ENCODE measurements at regions not wholly inside any gene's neighbourhood (a gene's known extent, or its start where the extent isn't known, plus 50 kb on each side); places are given as distances from the start of the nearest gene placed in this dataset.

DNA sequence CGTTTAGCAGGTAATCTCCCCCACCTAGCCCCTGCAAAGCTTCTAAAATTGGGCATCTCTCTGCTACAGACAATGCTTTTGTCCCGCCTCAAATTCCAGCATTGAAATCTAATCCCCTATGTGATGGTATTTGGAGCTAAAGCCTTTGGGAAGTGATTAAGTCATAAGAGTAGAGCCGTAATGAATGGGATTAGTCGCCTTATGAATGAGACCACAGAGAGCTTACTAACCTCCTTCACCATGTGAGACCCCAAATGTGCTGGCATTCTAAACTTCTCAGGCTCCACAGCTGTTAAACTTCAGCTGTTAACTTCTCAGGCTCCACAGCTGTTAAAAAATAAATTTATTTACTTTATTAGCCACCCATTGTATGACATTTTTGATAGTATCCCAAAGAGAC, 374.2 kb upstream of the BCHE start (continued):
- TF ChIP-seq, protein P1, sequence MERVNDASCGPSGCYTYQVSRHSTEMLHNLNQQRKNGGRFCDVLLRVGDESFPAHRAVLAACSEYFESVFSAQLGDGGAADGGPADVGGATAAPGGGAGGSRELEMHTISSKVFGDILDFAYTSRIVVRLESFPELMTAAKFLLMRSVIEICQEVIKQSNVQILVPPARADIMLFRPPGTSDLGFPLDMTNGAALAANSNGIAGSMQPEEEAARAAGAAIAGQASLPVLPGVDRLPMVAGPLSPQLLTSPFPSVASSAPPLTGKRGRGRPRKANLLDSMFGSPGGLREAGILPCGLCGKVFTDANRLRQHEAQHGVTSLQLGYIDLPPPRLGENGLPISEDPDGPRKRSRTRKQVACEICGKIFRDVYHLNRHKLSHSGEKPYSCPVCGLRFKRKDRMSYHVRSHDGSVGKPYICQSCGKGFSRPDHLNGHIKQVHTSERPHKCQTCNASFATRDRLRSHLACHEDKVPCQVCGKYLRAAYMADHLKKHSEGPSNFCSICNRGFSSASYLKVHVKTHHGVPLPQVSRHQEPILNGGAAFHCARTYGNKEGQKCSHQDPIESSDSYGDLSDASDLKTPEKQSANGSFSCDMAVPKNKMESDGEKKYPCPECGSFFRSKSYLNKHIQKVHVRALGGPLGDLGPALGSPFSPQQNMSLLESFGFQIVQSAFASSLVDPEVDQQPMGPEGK (CRISPR knock-in tag; IDR thresholded peaks at IDR 0.05), result no peak
- TF ChIP-seq JUND (CRISPR knock-in tag; IDR thresholded peaks at IDR 0.05), result no peak

DNA sequence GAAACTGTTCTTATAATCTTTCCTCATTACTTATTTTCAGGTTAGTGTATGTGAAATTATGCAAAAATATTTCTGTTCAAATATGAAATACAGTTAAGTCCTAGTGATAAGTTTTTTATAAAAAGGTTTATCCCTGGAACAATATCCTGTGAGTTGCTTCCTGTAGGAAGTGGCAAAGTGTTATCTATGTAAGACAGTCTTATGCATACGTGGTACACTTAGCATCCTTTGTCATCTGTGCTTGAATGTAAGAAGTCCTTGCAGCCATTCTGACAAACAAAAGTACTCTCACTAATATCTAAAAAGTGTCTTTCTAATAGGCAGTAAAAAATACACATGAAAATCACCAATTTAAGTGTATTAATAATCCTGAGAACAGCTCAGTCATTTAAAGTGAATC, 372.5 kb upstream of the BCHE start:
- no peak overlapping the region for H2AFZ ChIP-seq (ENCODE audit: low read length)
- H3K27ac ChIP-seq (ENCODE audit: extremely low read length, insufficient read depth, low read length), result no peak overlapping the region
- no peak overlapping the region for H3K4me3 ChIP-seq (replicated peaks in 1 of 3; ENCODE audit: insufficient read depth in 1 of 3, low read depth in 2 of 3, low read length in 3 of 3)
- no TSS peak for BruUV-seq (replicated peaks)
- intact Hi-C loops (cut with micrococcal nuclease; ENCODE audit: unreplicated experiment) (no loop called here), in situ Hi-C loops (cut with HindIII; ENCODE audit: extremely low pct_ligation_motif_present, low pct_unique_long_range_greater_than_20kb) (no loop called here)
- DNase-seq (ENCODE audit: low spot score), result no peak
- no peaks in the 10 kb centered on the region for H3K9me3 ChIP-seq (ENCODE audit: low read length)
- no peak overlapping the region for H3K9ac ChIP-seq (ENCODE audit: insufficient read depth, low read depth, low read length)
- no peak for ATAC-seq
- H4K20me1 ChIP-seq (ENCODE audit: insufficient read depth, low read length), result no peaks in the 10 kb centered on the region
- 3% methylated on average over 1 of the region's 1 CpG for WGBS (ENCODE audit: low lambda C conversion rate)
- peaks cover 5% of the 10 kb centered on the region; the same call in 1 of the 2 replicates for H3K4me1 ChIP-seq (ENCODE audit: insufficient read depth, low read length)
- no peaks in the 10 kb centered on the region for H3K36me3 ChIP-seq (replicated peaks in 1 of 2; ENCODE audit: control insufficient read depth in 1 of 2, insufficient read depth in 2 of 2, low read length in 2 of 2)
- TF ChIP-seq, protein P2, sequence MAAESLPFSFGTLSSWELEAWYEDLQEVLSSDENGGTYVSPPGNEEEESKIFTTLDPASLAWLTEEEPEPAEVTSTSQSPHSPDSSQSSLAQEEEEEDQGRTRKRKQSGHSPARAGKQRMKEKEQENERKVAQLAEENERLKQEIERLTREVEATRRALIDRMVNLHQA (CRISPR knock-in tag; IDR thresholded peaks at IDR 0.05), result no peak
- TF ChIP-seq ZNF747 (CRISPR knock-in tag; IDR thresholded peaks at IDR 0.05; ENCODE audit: borderline replicate concordance) (no peak), ZEB1 (IDR thresholded peaks at IDR 0.05; ENCODE audit: insufficient replicate concordance, low read depth) (no peak), ONECUT2 (CRISPR knock-in tag; IDR thresholded peaks at IDR 0.05) (no peak), ZNF773 (CRISPR knock-in tag; IDR thresholded peaks at IDR 0.05; ENCODE audit: borderline replicate concordance) (no peak), MAZ (IDR thresholded peaks at IDR 0.05; ENCODE audit: borderline replicate concordance, low read depth, low read length) (no peak), MAZ (CRISPR knock-in tag; IDR thresholded peaks at IDR 0.05; ENCODE audit: low read depth) (no peak), SRSF1 (optimal IDR thresholded peaks at IDR 0.05; ENCODE audit: low read depth, low read length) (no peak), ZFP62 (CRISPR knock-in tag; IDR thresholded peaks at IDR 0.05) (no peak), ZNF468 (CRISPR knock-in tag; IDR thresholded peaks at IDR 0.05) (no peak), SP5 (CRISPR knock-in tag; IDR thresholded peaks at IDR 0.05; ENCODE audit: borderline replicate concordance, low read depth) (no peak)
- TF ChIP-seq, protein P3, sequence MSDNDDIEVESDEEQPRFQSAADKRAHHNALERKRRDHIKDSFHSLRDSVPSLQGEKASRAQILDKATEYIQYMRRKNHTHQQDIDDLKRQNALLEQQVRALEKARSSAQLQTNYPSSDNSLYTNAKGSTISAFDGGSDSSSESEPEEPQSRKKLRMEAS (IDR thresholded peaks at IDR 0.05), result no peak
- no peak for FAIRE-seq
- CTCF ChIA-PET (ENCODE audit: low intra/inter-chr PET ratio, low total read pairs), result no interaction called here
- H3K27me3 ChIP-seq (ENCODE audit: control insufficient read depth in 1 of 2, insufficient read depth in 2 of 2, low read length in 2 of 2), result no peaks in the 10 kb centered on the region
- H3K4me2 ChIP-seq (ENCODE audit: low read depth, low read length), result no peak overlapping the region
- no peaks in the 10 kb centered on the region for H3K79me2 ChIP-seq (ENCODE audit: insufficient read depth, low read length)
- POLR2A ChIA-PET, result no interaction called here

Data from HepG2 (cell line).